LNCaP clone FGC (cell line): ENCODE measurements at regions not wholly inside any gene's neighbourhood (a gene's known extent, or its start where the extent isn't known, plus 50 kb on each side); places are given as distances from the start of the nearest gene placed in this dataset.

Experiments
- DNase-seq: peaks from one replicate; pipeline ENCODE4 v3.0.0-alpha.2; 2011; ENCODE audit warnings: low read depth
- H3K4me3 ChIP-seq: 2 replicates; pipeline ENCODE4 v1.5.1; 2011; ENCODE audit warnings: mild to moderate bottlenecking, low read depth, low read length, control low read depth
- CTCF ChIP-seq: IDR thresholded peaks from 2 replicates; pipeline ENCODE4 v1.5.1; 2012; ENCODE audit warnings: mild to moderate bottlenecking; ENCODE audit not compliant: control insufficient read depth, insufficient read depth; ENCODE audit errors: extremely low read depth

DNA sequence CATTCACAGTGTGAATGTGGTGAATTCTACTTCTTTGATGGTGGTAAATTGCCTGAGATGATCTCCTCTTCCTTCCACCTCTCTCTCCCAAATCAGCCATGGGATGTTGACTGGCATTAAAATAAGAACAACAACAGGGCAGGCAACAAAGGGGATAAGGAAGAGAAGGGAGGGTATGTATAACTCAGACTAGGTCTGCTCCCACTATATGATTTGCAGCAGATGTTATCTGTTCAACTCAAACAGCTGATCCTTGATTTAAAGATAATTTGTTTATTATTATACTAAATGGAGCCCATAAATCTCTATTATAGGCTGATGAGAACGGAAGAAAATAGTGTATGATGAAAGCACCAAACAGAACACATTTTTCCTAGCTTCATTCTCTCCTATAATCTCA, 262.0 kb downstream of the BTBD3 start:
- DNase-seq = no peak
- no peak overlapping the region for H3K4me3 ChIP-seq
- TF ChIP-seq CTCF = no peak

GRCh38 chr20:12180107-12180661, 262.5 kb downstream of the BTBD3 start:
- no peak for TF ChIP-seq CTCF
- H3K4me3 ChIP-seq = no peak overlapping the region
- peak; percentile 14 for DNase-seq

DNA sequence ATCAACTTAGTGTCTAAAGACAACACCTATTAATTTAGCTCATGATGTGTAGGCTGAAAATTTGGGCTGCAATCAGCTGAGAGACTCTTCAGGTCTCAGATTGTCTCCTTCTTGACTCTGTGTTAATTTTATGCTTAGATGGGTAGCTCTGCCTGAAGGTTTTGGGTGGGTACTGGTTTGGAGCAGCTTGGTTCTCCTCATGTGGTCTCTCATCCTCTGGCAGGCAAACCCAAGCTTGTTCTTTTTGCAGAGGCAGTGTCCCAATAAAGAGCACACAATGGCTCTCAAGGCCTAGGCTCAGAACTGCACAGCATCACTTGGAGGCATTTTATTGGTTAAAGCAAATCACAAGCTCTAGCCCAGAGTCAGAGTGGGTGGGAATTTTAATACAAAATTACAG, 280.6 kb downstream of the BTBD3 start:
- DNase-seq = no peak
- H3K4me3 ChIP-seq = no peak overlapping the region
- no peak for TF ChIP-seq CTCF

DNA sequence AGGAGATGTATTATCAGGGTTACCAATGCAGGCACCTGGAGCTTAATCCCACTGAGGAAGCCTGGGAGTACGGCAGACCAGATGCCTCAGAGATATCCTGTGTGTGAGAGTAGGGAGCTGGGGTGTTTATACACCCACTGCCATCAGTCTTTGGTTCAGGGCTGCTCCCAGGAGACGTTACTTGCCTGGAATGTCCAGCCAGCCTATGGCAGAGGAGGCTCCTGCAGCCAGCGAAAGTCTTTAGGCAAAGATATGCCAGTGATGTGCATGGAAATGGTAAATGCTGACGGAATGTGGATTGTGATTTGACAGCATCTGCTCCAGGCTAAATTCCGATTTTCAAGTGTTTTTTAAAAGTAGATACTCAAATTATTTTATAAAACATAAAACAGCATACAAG, 282.0 kb downstream of the BTBD3 start:
- no peak for DNase-seq
- TF ChIP-seq CTCF = no peak
- no peak overlapping the region for H3K4me3 ChIP-seq

- TF ChIP-seq CTCF = no peak
- no peak overlapping the region for H3K4me3 ChIP-seq
- no peak for DNase-seq
Observed at GRCh38 chr20:12201289-12201991, 283.7 kb downstream of the BTBD3 start.

GRCh38 chr20:12203399-12203798, 285.7 kb downstream of the BTBD3 start:
- H3K4me3 ChIP-seq = no peak overlapping the region
- no peak for TF ChIP-seq CTCF
- no peak for DNase-seq

GRCh38 chr20:12203981-12204380, 286.3 kb downstream of the BTBD3 start:
- DNase-seq = no peak
- TF ChIP-seq CTCF = no peak
- H3K4me3 ChIP-seq = no peak overlapping the region
